HepG2 (cell line): ENCODE measurements at regions not wholly inside any gene's neighbourhood (a gene's known extent, or its start where the extent isn't known, plus 50 kb on each side); places are given as distances from the start of the nearest gene placed in this dataset.

ENCODE experiments used
- ATAC-seq: fragments of 200-7000 bp; cut with Tn5 transposase; 3 replicates; pipeline ENCODE4 v1.9.1; 2020; ENCODE audit warnings: mild to moderate bottlenecking, moderate library complexity
- BruUV-seq: library from RNA; stranded (reverse); fragments of 400-500 nt; replicated peaks from 2 replicates; lab custom pipeline; 2021; lab: Mats Ljungman, UMichigan
- CTCF ChIA-PET: fragments of 300-600 bp; formaldehyde crosslinking; extraction: SDS; loops from one replicate; lab custom pipeline; 2021; ENCODE audit warnings: low total read pairs, inconsistent platforms, low intra/inter-chr PET ratio; lab: Yijun Ruan, JAX
- POLR2A ChIA-PET: fragments of 350-600 bp; sonication (Branson Sonifier 250); formaldehyde crosslinking; loops from one replicate; lab custom pipeline; 2020; ENCODE audit warnings: antibody characterized with exemption, inconsistent platforms; lab: Yijun Ruan, JAX
- DNase-seq: peaks from one replicate; pipeline ENCODE4 v3.0.0-alpha.2; 2015; ENCODE audit warnings: low spot score
- FAIRE-seq: peaks from 3 replicates; lab custom pipeline; 2011; peaks lifted over from hg19 to GRCh38; lab: Jason Lieb, UNC
- H2AFZ ChIP-seq: one replicate; pipeline ENCODE4 v1.6.1; 2011; ENCODE audit warnings: low read length, inconsistent platforms
- H3K27ac ChIP-seq: fragments of 300-600 bp; 3 replicates; pipeline ENCODE4 v1.8.0; 2011; ENCODE audit warnings: mixed run types, mild to moderate bottlenecking, mixed read lengths, low read length, inconsistent platforms; ENCODE audit not compliant: insufficient read depth; ENCODE audit errors: extremely low read length
- H3K27me3 ChIP-seq, 2 experiments: fragments of 200-600 bp in 1 of 2; 2 replicates in 1 of 2; 3 replicates in 1 of 2; pipeline versions ENCODE4 v1.6.0 to v1.8.0; 2011; ENCODE audit warnings: low read length in 2 of 2, mild to moderate bottlenecking in 2 of 2, moderate library complexity in 2 of 2, inconsistent platforms in 1 of 2; ENCODE audit not compliant: insufficient read depth in 2 of 2, control insufficient read depth in 1 of 2
- H3K36me3 ChIP-seq, 2 experiments: fragments of 200-600 bp in 1 of 2; replicated peaks in 1 of 2; 2 replicates in 1 of 2; 3 replicates in 1 of 2; pipeline versions ENCODE4 v1.5.1 to v1.8.0; 2011; ENCODE audit warnings: low read length in 2 of 2, inconsistent platforms in 1 of 2; ENCODE audit not compliant: insufficient read depth in 2 of 2, control insufficient read depth in 1 of 2
- H3K4me1 ChIP-seq: 2 replicates; pipeline ENCODE4 v1.5.1; 2012; ENCODE audit warnings: low read length, inconsistent platforms; ENCODE audit not compliant: insufficient read depth
- H3K4me2 ChIP-seq: 2 replicates; pipeline ENCODE4 v1.6.0; 2011; ENCODE audit warnings: low read depth, low read length, inconsistent platforms
- H3K4me3 ChIP-seq, 3 experiments: fragments of 200-600 bp in 1 of 3; sonication (generic), shearing (Covaris generic) in 1 of 3; replicated peaks in 1 of 3; 2 replicates each; pipeline ENCODE4 v1.5.1; 2011 to 2016; ENCODE audit warnings: low read length in 3 of 3, inconsistent platforms in 2 of 3, low read depth in 2 of 3, mild to moderate bottlenecking in 2 of 3, control low read depth in 1 of 3, mixed read lengths in 1 of 3; ENCODE audit not compliant: insufficient read depth in 1 of 3
- H3K79me2 ChIP-seq: one replicate; pipeline ENCODE4 v1.6.1; 2011; ENCODE audit warnings: low read length, inconsistent platforms; ENCODE audit not compliant: insufficient read depth
- H3K9ac ChIP-seq: 2 replicates; pipeline ENCODE4 v1.6.0; 2011; ENCODE audit warnings: mild to moderate bottlenecking, low read depth, low read length, inconsistent platforms; ENCODE audit not compliant: insufficient read depth
- H3K9me3 ChIP-seq: 2 replicates; pipeline ENCODE4 v1.5.1; 2012; ENCODE audit warnings: mild to moderate bottlenecking, low read length
- H4K20me1 ChIP-seq: 2 replicates; pipeline ENCODE4 v1.6.0; 2011; ENCODE audit warnings: inconsistent platforms, mild to moderate bottlenecking, low read length, moderate library complexity; ENCODE audit not compliant: insufficient read depth
- GABPA ChIP-seq, 2 experiments: IDR thresholded peaks; 2 replicates each; pipeline ENCODE4 v1.6.1; 2011 to 2016; ENCODE audit warnings: low read depth in 2 of 2, low read length in 1 of 2, missing biosample characterization in 1 of 2, missing genetic modification characterization in 1 of 2
- HDAC2 ChIP-seq: sonication (generic); formaldehyde crosslinking; IDR thresholded peaks from 2 replicates; pipeline ENCODE4 v1.4.0; 2020; ENCODE audit warnings: missing genetic modification reagents
- RXRA ChIP-seq: sonication (generic); formaldehyde crosslinking; IDR thresholded peaks from 2 replicates; pipeline ENCODE4 v1.5.1; 2020; ENCODE audit warnings: missing genetic modification reagents
- SETDB1 ChIP-seq: sonication (generic); formaldehyde crosslinking; IDR thresholded peaks from 2 replicates; pipeline ENCODE4 v1.5.1; 2020; ENCODE audit warnings: missing genetic modification reagents, mild to moderate bottlenecking, borderline replicate concordance
- ZBTB8A ChIP-seq: sonication (generic); formaldehyde crosslinking; IDR thresholded peaks from 2 replicates; pipeline ENCODE4 v1.4.0; 2020; ENCODE audit warnings: mild to moderate bottlenecking, low read depth, missing genetic modification reagents, borderline replicate concordance
- ZFX ChIP-seq: sonication (generic); formaldehyde crosslinking; IDR thresholded peaks from 2 replicates; pipeline ENCODE4 v1.4.0; 2020; ENCODE audit warnings: mild to moderate bottlenecking, low read depth, missing genetic modification reagents, moderate library complexity
- ZMYM2 ChIP-seq: sonication (generic); formaldehyde crosslinking; IDR thresholded peaks from 2 replicates; pipeline ENCODE4 v1.8.0; 2022; ENCODE audit warnings: mild to moderate bottlenecking, missing genetic modification reagents
- ZNF33B ChIP-seq: sonication (generic); formaldehyde crosslinking; IDR thresholded peaks from 2 replicates; pipeline ENCODE4 v1.5.1; 2020; ENCODE audit warnings: mild to moderate bottlenecking, missing genetic modification reagents
- ZNF367 ChIP-seq: sonication (generic); formaldehyde crosslinking; IDR thresholded peaks from 2 replicates; pipeline ENCODE4 v1.4.0; 2020; ENCODE audit warnings: missing genetic modification reagents, borderline replicate concordance
- ZNF501 ChIP-seq: sonication (generic); formaldehyde crosslinking; IDR thresholded peaks from 2 replicates; pipeline ENCODE4 v1.5.1; 2020; ENCODE audit warnings: mild to moderate bottlenecking, moderate library complexity, missing genetic modification reagents
- ZNF546 ChIP-seq: sonication (generic); formaldehyde crosslinking; conservative IDR thresholded peaks from 2 replicates; pipeline ENCODE4 v1.8.1; 2023; ENCODE audit warnings: mild to moderate bottlenecking, missing genetic modification reagents
- ZNF563 ChIP-seq: sonication (generic); formaldehyde crosslinking; IDR thresholded peaks from 2 replicates; pipeline ENCODE4 v1.8.0; 2022; ENCODE audit warnings: mild to moderate bottlenecking, moderate library complexity, missing genetic modification reagents
- ZNF841 ChIP-seq: sonication (generic); formaldehyde crosslinking; IDR thresholded peaks from 2 replicates; pipeline ENCODE4 v1.8.1; 2023; ENCODE audit warnings: missing genetic modification reagents, borderline replicate concordance
- in situ Hi-C: cut with HindIII; loops from 2 replicates; pipeline ENCODE4 v1.10.0; 2017; ENCODE audit warnings: low pct_unique_long_range_greater_than_20kb; ENCODE audit not compliant: extremely low pct_ligation_motif_present
- intact Hi-C: fragments of 100-400 bp; cut with micrococcal nuclease; formaldehyde crosslinking; loops from one replicate; pipeline ENCODE4 v1.10.0; 2022; ENCODE audit not compliant: unreplicated experiment
- TF ChIP-seq, protein P1 (sequence below): sonication (generic); formaldehyde crosslinking; conservative IDR thresholded peaks from 2 replicates; pipeline ENCODE4 v1.4.0; 2020; ENCODE audit warnings: missing genetic modification reagents
- TF ChIP-seq, protein P2 (sequence below): IDR thresholded peaks from 2 replicates; pipeline ENCODE4 v1.6.1; 2016; ENCODE audit warnings: low read depth
- TF ChIP-seq, protein P3 (sequence below): IDR thresholded peaks from 2 replicates; pipeline ENCODE4 v1.6.1; 2018; ENCODE audit warnings: missing genetic modification reagents
- TF ChIP-seq, protein P4 (sequence below): IDR thresholded peaks from 2 replicates; pipeline ENCODE4 v1.6.1; 2016; ENCODE audit warnings: control low read depth

DNA sequence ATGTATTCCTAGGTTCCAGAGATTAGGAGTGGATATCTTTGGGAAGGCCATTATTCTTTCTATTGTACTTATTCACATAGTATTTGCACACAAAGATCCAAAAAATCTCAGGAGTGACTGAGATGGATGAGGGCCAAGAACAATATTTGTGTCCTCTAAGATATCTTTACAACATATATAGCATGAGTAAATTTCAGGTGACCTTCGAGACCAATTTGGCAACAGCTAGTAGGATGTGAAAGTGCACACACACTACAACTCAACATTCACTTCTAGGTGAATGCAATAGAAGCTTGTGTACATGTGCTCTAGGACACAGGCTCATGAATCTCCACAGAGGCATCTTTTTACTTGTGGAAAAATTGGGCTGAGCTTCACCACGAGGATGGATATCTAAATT is 224.0 kb downstream of the C1orf94 start (continued):
- TF ChIP-seq, protein P1, sequence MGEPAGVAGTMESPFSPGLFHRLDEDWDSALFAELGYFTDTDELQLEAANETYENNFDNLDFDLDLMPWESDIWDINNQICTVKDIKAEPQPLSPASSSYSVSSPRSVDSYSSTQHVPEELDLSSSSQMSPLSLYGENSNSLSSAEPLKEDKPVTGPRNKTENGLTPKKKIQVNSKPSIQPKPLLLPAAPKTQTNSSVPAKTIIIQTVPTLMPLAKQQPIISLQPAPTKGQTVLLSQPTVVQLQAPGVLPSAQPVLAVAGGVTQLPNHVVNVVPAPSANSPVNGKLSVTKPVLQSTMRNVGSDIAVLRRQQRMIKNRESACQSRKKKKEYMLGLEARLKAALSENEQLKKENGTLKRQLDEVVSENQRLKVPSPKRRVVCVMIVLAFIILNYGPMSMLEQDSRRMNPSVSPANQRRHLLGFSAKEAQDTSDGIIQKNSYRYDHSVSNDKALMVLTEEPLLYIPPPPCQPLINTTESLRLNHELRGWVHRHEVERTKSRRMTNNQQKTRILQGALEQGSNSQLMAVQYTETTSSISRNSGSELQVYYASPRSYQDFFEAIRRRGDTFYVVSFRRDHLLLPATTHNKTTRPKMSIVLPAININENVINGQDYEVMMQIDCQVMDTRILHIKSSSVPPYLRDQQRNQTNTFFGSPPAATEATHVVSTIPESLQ (CRISPR knock-in tag), result no peak
- TF ChIP-seq ZNF841 (CRISPR knock-in tag), result no peak

DNA sequence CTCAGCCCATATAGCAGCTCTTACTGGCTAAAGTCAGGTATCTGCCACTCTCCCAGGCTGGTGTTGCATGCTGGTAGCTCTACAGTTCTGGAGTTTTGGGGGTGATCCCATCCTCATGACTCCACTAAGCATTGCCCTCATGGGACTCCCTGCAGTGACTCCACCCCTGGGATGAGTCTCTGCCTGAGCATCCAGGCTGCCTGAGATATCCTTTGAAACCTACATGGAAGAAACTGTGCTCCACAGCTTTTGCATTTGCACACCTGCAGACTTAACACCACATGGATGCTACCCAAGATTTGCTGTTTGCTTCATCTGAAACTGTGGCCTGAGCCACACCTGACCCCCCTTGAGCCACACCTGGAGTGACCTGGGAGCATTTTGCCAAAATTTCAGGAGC is 226.4 kb downstream of the C1orf94 start:
- Histone ChIP-seq H3K4me1 (no peaks in the 10 kb centered on the region), H3K27ac (no peak overlapping the region), H4K20me1 (no peaks in the 10 kb centered on the region), H2AFZ (no peak overlapping the region), H3K4me2 (no peak overlapping the region), H3K9me3 (peaks cover 14% of the 10 kb centered on the region; the same call in 1 of the 2 replicates), H3K36me3 (no peaks in the 10 kb centered on the region), H3K27me3 (no peaks in the 10 kb centered on the region; a peak in 1 of 5 replicates), H3K79me2 (no peaks in the 10 kb centered on the region), H3K9ac (no peak overlapping the region), H3K4me3 (no peak overlapping the region)
- FAIRE-seq (no peak), DNase-seq (no peak), ATAC-seq (no peak)
- CTCF ChIA-PET, result no interaction called here
- POLR2A ChIA-PET, result no interaction called here
- in situ Hi-C loops (no loop called here), intact Hi-C loops (no loop called here)
- BruUV-seq, result no TSS peak
- TF ChIP-seq, protein P2, sequence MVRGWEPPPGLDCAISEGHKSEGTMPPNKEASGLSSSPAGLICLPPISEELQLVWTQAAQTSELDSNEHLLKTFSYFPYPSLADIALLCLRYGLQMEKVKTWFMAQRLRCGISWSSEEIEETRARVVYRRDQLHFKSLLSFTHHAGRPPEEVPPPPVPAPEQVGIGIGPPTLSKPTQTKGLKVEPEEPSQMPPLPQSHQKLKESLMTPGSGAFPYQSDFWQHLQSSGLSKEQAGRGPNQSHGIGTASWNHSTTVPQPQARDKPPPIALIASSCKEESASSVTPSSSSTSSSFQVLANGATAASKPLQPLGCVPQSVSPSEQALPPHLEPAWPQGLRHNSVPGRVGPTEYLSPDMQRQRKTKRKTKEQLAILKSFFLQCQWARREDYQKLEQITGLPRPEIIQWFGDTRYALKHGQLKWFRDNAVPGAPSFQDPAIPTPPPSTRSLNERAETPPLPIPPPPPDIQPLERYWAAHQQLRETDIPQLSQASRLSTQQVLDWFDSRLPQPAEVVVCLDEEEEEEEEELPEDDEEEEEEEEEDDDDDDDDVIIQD (CRISPR knock-in tag), result no peak
- no peak for TF ChIP-seq ZNF546
- TF ChIP-seq, protein P3, sequence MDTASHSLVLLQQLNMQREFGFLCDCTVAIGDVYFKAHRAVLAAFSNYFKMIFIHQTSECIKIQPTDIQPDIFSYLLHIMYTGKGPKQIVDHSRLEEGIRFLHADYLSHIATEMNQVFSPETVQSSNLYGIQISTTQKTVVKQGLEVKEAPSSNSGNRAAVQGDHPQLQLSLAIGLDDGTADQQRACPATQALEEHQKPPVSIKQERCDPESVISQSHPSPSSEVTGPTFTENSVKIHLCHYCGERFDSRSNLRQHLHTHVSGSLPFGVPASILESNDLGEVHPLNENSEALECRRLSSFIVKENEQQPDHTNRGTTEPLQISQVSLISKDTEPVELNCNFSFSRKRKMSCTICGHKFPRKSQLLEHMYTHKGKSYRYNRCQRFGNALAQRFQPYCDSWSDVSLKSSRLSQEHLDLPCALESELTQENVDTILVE (CRISPR knock-in tag), result no peak
- TF ChIP-seq HDAC2, result no peak
- no peak for TF ChIP-seq RXRA (CRISPR knock-in tag)
- no peak for TF ChIP-seq ZNF563
- no peak for TF ChIP-seq ZNF33B (CRISPR knock-in tag)
- TF ChIP-seq SETDB1 (CRISPR knock-in tag), result no peak
- no peak for TF ChIP-seq ZBTB8A (CRISPR knock-in tag)
- no peak for TF ChIP-seq ZFX (CRISPR knock-in tag)
- TF ChIP-seq ZNF501 (CRISPR knock-in tag), result no peak
- TF ChIP-seq ZNF367 (CRISPR knock-in tag), result no peak
- TF ChIP-seq GABPA (IDR thresholded peaks at IDR 0.05; ENCODE audit: low read depth, low read length), result no peak
- no peak for TF ChIP-seq GABPA (CRISPR knock-in tag; IDR thresholded peaks at IDR 0.05; ENCODE audit: low read depth)
- no peak for TF ChIP-seq ZMYM2 (CRISPR knock-in tag)
- TF ChIP-seq, protein P4, sequence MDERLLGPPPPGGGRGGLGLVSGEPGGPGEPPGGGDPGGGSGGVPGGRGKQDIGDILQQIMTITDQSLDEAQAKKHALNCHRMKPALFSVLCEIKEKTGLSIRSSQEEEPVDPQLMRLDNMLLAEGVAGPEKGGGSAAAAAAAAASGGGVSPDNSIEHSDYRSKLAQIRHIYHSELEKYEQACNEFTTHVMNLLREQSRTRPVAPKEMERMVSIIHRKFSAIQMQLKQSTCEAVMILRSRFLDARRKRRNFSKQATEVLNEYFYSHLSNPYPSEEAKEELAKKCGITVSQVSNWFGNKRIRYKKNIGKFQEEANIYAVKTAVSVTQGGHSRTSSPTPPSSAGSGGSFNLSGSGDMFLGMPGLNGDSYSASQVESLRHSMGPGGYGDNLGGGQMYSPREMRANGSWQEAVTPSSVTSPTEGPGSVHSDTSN, result no peak
